ENCODE measurements at regions not wholly inside any gene's neighbourhood (a gene's known extent, or its start where the extent isn't known, plus 50 kb on each side); places are given as distances from the start of the nearest gene placed in this dataset.

GRCh38 chr15:85296615-85297402 is 83.6 kb upstream of the AKAP13 start:
- Histone ChIP-seq H3K36me3 (no peaks in the 10 kb centered on the region), H3K4me3 (peak overlapping the region in 1 of 4 donors; percentile 28), H3K9me3 (no peaks in the 10 kb centered on the region), H3K27ac (peak overlapping the region in 1 of 4 donors; percentile 22), H3K4me1 (peaks cover 0 to 8% (median 0%) of the 10 kb centered on the region in 4 donors), H3K27me3 (no peaks in the 10 kb centered on the region)
- WGBS, 2 donors (ENCODE audit: low coverage in 1 of 2), result 19 to 45% methylated on average over 6 to 14 of the region's 14 CpGs
- in situ Hi-C loops (cut with MboI; ENCODE audit: low pct_ligation_motif_present in 1 of 4, low pct_unique_long_range_greater_than_20kb in 1 of 4, low sequenced_read_pairs in 3 of 4) (loop anchor here (25.0 kb wide), 4 partner anchors 135 to 540 kb away; no protein-coding TSS in a partner anchor), intact Hi-C loops (cut with DNase I; ENCODE audit: low total_unique reads) (no loop called here)
- peak; percentile 78 for DNase-seq
- TF ChIP-seq CTCF (IDR thresholded peaks at IDR 0.05) (peak; percentile 66 to 81 (median 69)), EP300 (IDR thresholded peaks at IDR 0.05; ENCODE audit: low read depth) (no peak), POLR2A (IDR thresholded peaks at IDR 0.05) (no peak), POLR2AphosphoS5 (IDR thresholded peaks at IDR 0.05) (peak in 1 of 3 donors; percentile 30)

GRCh38 chr15:85297537-85297936 is 82.9 kb upstream of the AKAP13 start:
- TF ChIP-seq EP300 (IDR thresholded peaks at IDR 0.05; ENCODE audit: low read depth) (no peak), POLR2A (IDR thresholded peaks at IDR 0.05) (no peak), CTCF (IDR thresholded peaks at IDR 0.05) (no peak), POLR2AphosphoS5 (IDR thresholded peaks at IDR 0.05) (no peak)
- Histone ChIP-seq H3K27ac (no peak overlapping the region), H3K27me3 (no peaks in the 10 kb centered on the region), H3K4me3 (no peak overlapping the region), H3K36me3 (no peaks in the 10 kb centered on the region), H3K4me1 (peaks cover 0 to 8% (median 0%) of the 10 kb centered on the region in 4 donors), H3K9me3 (no peaks in the 10 kb centered on the region)
- in situ Hi-C loops (cut with MboI; ENCODE audit: low pct_ligation_motif_present in 1 of 4, low pct_unique_long_range_greater_than_20kb in 1 of 4, low sequenced_read_pairs in 3 of 4) (loop anchor here (25.0 kb wide), 4 partner anchors 135 to 540 kb away; no protein-coding TSS in a partner anchor), intact Hi-C loops (cut with DNase I; ENCODE audit: low total_unique reads) (no loop called here)
- DNase-seq, result no peak
- 95 to 98% methylated on average over 7 of the region's 7 CpGs for WGBS, 2 donors (ENCODE audit: low coverage in 1 of 2)

GRCh38 chr15:85298366-85298765 is 82.0 kb upstream of the AKAP13 start:
- intact Hi-C loops (cut with DNase I; ENCODE audit: low total_unique reads), result no loop called here

More at GRCh38 chr15:85298366-85298765, 82.0 kb upstream of the AKAP13 start:
- H3K27ac ChIP-seq, result no peak overlapping the region
- no peak for DNase-seq
- WGBS, 2 donors (ENCODE audit: low coverage in 1 of 2), result 83 to 89% methylated on average over 1 to 4 of the region's 4 CpGs
- H3K4me1 ChIP-seq, result peaks cover 0 to 8% (median 0%) of the 10 kb centered on the region in 4 donors
- no peaks in the 10 kb centered on the region for H3K9me3 ChIP-seq
- H3K27me3 ChIP-seq, result no peaks in the 10 kb centered on the region
- H3K36me3 ChIP-seq, result no peaks in the 10 kb centered on the region
- no peak overlapping the region for H3K4me3 ChIP-seq
- in situ Hi-C loops (cut with MboI; ENCODE audit: low pct_ligation_motif_present in 1 of 4, low pct_unique_long_range_greater_than_20kb in 1 of 4, low sequenced_read_pairs in 3 of 4), result loop anchor here (25.0 kb wide), 4 partner anchors 136 to 539 kb away; no protein-coding TSS in a partner anchor
- no peak for TF ChIP-seq CTCF (IDR thresholded peaks at IDR 0.05)
- no peak for TF ChIP-seq EP300 (IDR thresholded peaks at IDR 0.05; ENCODE audit: low read depth)
- TF ChIP-seq POLR2AphosphoS5 (IDR thresholded peaks at IDR 0.05), result no peak
- no peak for TF ChIP-seq POLR2A (IDR thresholded peaks at IDR 0.05)
